Gastroesophageal sphincter (tissue), 3 donors: ENCODE measurements at regions not wholly inside any gene's neighbourhood (a gene's known extent, or its start where the extent isn't known, plus 50 kb on each side); places are given as distances from the start of the nearest gene placed in this dataset.

ENCODE experiments used
- EP300 ChIP-seq: sonication (generic); formaldehyde crosslinking; IDR thresholded peaks from one replicate; pipeline ENCODE4 v1.6.1; 2017; ENCODE audit warnings: antibody characterized with exemption, mild to moderate bottlenecking
- POLR2A ChIP-seq, 2 donors: fragments of 450-650 bp; IDR thresholded peaks; one replicate each; pipeline ENCODE4 v1.6.1; 2017; ENCODE audit warnings: antibody characterized with exemption in 2 of 2, mild to moderate bottlenecking in 2 of 2, moderate library complexity in 1 of 2
- POLR2AphosphoS5 ChIP-seq: sonication (generic); formaldehyde crosslinking; IDR thresholded peaks from one replicate; pipeline ENCODE4 v1.6.1; 2017; ENCODE audit warnings: antibody characterized with exemption
- TF ChIP-seq, protein P1 (sequence below), 4 experiments: fragments of 200-600 bp in 2 of 4; fragments of 450-650 bp in 2 of 4; sonication (generic) in 1 of 4; IDR thresholded peaks; one replicate each; pipeline ENCODE4 v1.5.1; 2017 to 2019; ENCODE audit warnings: antibody characterized with exemption in 4 of 4, mild to moderate bottlenecking in 2 of 4, moderate library complexity in 2 of 4

DNA sequence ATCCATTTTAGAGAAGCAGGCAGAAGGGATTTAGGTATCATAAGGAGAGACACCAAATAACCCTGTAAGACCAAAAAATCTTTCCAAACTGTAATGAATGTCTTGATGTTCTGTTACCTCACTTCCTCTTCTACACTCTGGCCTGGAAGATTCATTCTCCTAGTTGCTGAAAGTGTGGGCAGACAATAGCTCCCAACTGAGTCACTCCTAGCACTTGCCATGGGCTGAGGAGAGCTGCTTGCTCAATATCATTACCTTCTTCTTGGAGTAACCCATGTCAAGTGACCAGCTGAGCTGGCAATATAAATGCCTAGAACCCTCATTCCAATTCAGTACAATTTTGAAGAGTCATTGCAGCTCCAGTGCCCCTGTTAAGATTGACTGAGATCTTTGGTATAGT is 1985.5 kb upstream of the CDH6 start:
- TF ChIP-seq EP300 (no peak), POLR2A (IDR thresholded peaks at IDR 0.05) (no peak), POLR2AphosphoS5 (no peak)
- TF ChIP-seq, protein P1, sequence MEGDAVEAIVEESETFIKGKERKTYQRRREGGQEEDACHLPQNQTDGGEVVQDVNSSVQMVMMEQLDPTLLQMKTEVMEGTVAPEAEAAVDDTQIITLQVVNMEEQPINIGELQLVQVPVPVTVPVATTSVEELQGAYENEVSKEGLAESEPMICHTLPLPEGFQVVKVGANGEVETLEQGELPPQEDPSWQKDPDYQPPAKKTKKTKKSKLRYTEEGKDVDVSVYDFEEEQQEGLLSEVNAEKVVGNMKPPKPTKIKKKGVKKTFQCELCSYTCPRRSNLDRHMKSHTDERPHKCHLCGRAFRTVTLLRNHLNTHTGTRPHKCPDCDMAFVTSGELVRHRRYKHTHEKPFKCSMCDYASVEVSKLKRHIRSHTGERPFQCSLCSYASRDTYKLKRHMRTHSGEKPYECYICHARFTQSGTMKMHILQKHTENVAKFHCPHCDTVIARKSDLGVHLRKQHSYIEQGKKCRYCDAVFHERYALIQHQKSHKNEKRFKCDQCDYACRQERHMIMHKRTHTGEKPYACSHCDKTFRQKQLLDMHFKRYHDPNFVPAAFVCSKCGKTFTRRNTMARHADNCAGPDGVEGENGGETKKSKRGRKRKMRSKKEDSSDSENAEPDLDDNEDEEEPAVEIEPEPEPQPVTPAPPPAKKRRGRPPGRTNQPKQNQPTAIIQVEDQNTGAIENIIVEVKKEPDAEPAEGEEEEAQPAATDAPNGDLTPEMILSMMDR (IDR thresholded peaks at IDR 0.05), result no peak
